HCT116 (cell line): ENCODE measurements at regions not wholly inside any gene's neighbourhood (a gene's known extent, or its start where the extent isn't known, plus 50 kb on each side); places are given as distances from the start of the nearest gene placed in this dataset.

ENCODE experiments used
- ATF3 ChIP-seq: IDR thresholded peaks from 2 replicates; pipeline ENCODE4 v1.6.1; 2012
- CEBPB ChIP-seq: IDR thresholded peaks from 2 replicates; pipeline ENCODE4 v1.6.1; 2012; ENCODE audit warnings: low read depth
- CTCF ChIP-seq, 3 experiments: fragments of 200-600 bp in 1 of 3; sonication (generic) in 1 of 3; IDR thresholded peaks in 2 of 3; conservative IDR thresholded peaks in 1 of 3; 2 replicates each; pipeline ENCODE4 v1.5.1; 2012 to 2017; ENCODE audit warnings: low read depth in 2 of 3, low read length in 2 of 3, antibody characterized with exemption in 1 of 3, borderline replicate concordance in 1 of 3, control low read depth in 1 of 3, mild to moderate bottlenecking in 1 of 3, mixed read lengths in 1 of 3, mixed run types in 1 of 3, moderate library complexity in 1 of 3; ENCODE audit not compliant: insufficient read depth in 1 of 3
- ELF1 ChIP-seq: IDR thresholded peaks from 2 replicates; pipeline ENCODE4 v1.6.1; 2012; ENCODE audit warnings: low read depth, borderline replicate concordance
- EZH2 ChIP-seq: fragments of 200-600 bp; sonication (generic); IDR thresholded peaks from 2 replicates; pipeline ENCODE4 v1.6.1; 2017; ENCODE audit warnings: antibody characterized with exemption, mixed run types
- EZH2phosphoT487 ChIP-seq: fragments of 200-600 bp; IDR thresholded peaks from 2 replicates; pipeline ENCODE4 v1.6.1; 2018; ENCODE audit warnings: antibody characterized with exemption, borderline replicate concordance
- JUND ChIP-seq: IDR thresholded peaks from 2 replicates; pipeline ENCODE4 v1.6.1; 2012
- POLR2A ChIP-seq: IDR thresholded peaks from 2 replicates; pipeline ENCODE4 v1.7.0; 2011; ENCODE audit warnings: borderline replicate concordance; ENCODE audit not compliant: insufficient read depth, insufficient read length; ENCODE audit errors: extremely low read depth
- POLR2AphosphoS5 ChIP-seq: IDR thresholded peaks from 2 replicates; pipeline ENCODE4 v1.6.1; 2011; ENCODE audit warnings: mild to moderate bottlenecking, low read depth, low read length, moderate library complexity
- RAD21 ChIP-seq: IDR thresholded peaks from 2 replicates; pipeline ENCODE4 v1.6.1; 2012; ENCODE audit warnings: low read depth, mild to moderate bottlenecking
- REST ChIP-seq: IDR thresholded peaks from 2 replicates; pipeline ENCODE4 v1.6.1; 2012; ENCODE audit warnings: low read depth
- SIN3A ChIP-seq: IDR thresholded peaks from 2 replicates; pipeline ENCODE4 v1.6.1; 2012; ENCODE audit warnings: low read depth
- SRF ChIP-seq: IDR thresholded peaks from 2 replicates; pipeline ENCODE4 v1.6.1; 2012; ENCODE audit warnings: low read depth
- YY1 ChIP-seq: IDR thresholded peaks from 2 replicates; pipeline ENCODE4 v1.6.1; 2011; ENCODE audit warnings: low read length, low read depth, moderate library complexity, mild to moderate bottlenecking; ENCODE audit not compliant: insufficient replicate concordance; ENCODE audit errors: extremely low read depth

GRCh38 chr3:191972714-191973398 lies 511.9 kb downstream of the PYDC2 start:
- TF ChIP-seq POLR2A (no peak), SRF (no peak), JUND (no peak), CTCF (IDR thresholded peaks at IDR 0.05 in 2 of 3, conservative IDR thresholded peaks at IDR 0.05 in 1 of 3; ENCODE audit: borderline replicate concordance in 1 of 3, insufficient read depth in 1 of 3, low read depth in 2 of 3, low read length in 2 of 3) (no peak), CEBPB (no peak), ATF3 (no peak), POLR2AphosphoS5 (no peak), EZH2 (no peak), REST (no peak), EZH2phosphoT487 (no peak), RAD21 (no peak), YY1 (no peak), SIN3A (no peak), ELF1 (no peak)
